H1 (cell line): ENCODE measurements at regions not wholly inside any gene's neighbourhood (a gene's known extent, or its start where the extent isn't known, plus 50 kb on each side); places are given as distances from the start of the nearest gene placed in this dataset.

Source experiments
- YY1 ChIP-seq: IDR thresholded peaks from 2 replicates; pipeline ENCODE4 v1.6.1; 2011; ENCODE audit warnings: low read depth, mild to moderate bottlenecking, low read length
- TF ChIP-seq, protein P1 (sequence below): IDR thresholded peaks from 2 replicates; pipeline ENCODE4 v1.6.1; 2011; ENCODE audit warnings: low read depth, mild to moderate bottlenecking, low read length; ENCODE audit not compliant: insufficient read depth

DNA sequence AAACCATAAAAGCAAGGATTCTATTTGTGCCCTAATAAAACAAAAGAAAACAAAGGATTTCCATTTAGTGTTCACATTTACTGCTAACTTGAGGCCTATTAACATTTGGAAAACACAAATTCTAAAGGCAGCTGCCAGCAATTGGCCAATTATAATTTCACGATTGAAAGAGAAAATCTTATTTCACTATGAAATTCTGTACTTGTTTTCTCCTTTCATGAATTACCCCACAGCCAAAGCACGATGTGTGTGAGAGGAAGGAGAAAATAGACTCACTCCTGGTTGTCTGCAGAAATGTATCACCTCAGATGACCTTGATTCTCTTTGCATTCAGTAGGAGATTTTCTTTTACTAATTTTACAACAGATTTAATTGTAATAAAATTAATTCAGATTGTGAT is 242.8 kb upstream of the GBE1 start (continued):
- TF ChIP-seq, protein P1, sequence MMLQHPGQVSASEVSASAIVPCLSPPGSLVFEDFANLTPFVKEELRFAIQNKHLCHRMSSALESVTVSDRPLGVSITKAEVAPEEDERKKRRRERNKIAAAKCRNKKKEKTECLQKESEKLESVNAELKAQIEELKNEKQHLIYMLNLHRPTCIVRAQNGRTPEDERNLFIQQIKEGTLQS = no peak
- no peak for TF ChIP-seq YY1
